ENCODE measurements at regions not wholly inside any gene's neighbourhood (a gene's known extent, or its start where the extent isn't known, plus 50 kb on each side); places are given as distances from the start of the nearest gene placed in this dataset.
A peak's percentile ranks its signal among the peaks of the same experiment; 100 is the strongest.
"Not testable (repeated sequence)": the region's sequence is repeated elsewhere in the genome, so short reads cannot be mapped to it uniquely, and the experiment has no call there.

- no peak for DNase-seq
These were observed 115.8 kb downstream of the MPP7 start for GRCh38 chr10:28186887-28187578.

GRCh38 chr10:28186461-28186860, 116.4 kb downstream of the MPP7 start:
- no peak for DNase-seq

GRCh38 chr10:28184810-28185209, 118.1 kb downstream of the MPP7 start:
- DNase-seq: no peak

GRCh38 chr10:28181478-28182096, 121.3 kb downstream of the MPP7 start:
- DNase-seq: peak; percentile 75

- no peak for DNase-seq
These were observed 122.2 kb downstream of the MPP7 start for GRCh38 chr10:28180654-28181053.

GRCh38 chr10:28179743-28180099, 123.1 kb downstream of the MPP7 start:
- no peak for DNase-seq

GRCh38 chr10:28179006-28179742, 123.7 kb downstream of the MPP7 start:
- peak; percentile 63 for DNase-seq

GRCh38 chr10:28177944-28178637, 124.8 kb downstream of the MPP7 start:
- no peak for DNase-seq

- not testable (repeated sequence) for DNase-seq
These were observed 126.4 kb downstream of the MPP7 start for GRCh38 chr10:28176498-28176897.

- DNase-seq: no peak
These were observed 130.6 kb downstream of the MPP7 start for GRCh38 chr10:28172223-28172610.

GRCh38 chr10:28171468-28172222, 131.2 kb downstream of the MPP7 start:
- DNase-seq: peak; percentile 10

GRCh38 chr10:28169525-28169924, 133.3 kb downstream of the MPP7 start:
- DNase-seq: no peak

GRCh38 chr10:28160866-28161405, 141.9 kb downstream of the MPP7 start:
- DNase-seq: no peak

- no peak for DNase-seq
These were observed 145.5 kb downstream of the MPP7 start for GRCh38 chr10:28157379-28157778.

GRCh38 chr10:28155726-28156125, 147.1 kb downstream of the MPP7 start:
- no peak for DNase-seq

- no peak for DNase-seq
These were observed 151.2 kb downstream of the MPP7 start for GRCh38 chr10:28151636-28152035.

GRCh38 chr10:28149746-28150145, 150.9 kb upstream of the ODAD2 start:
- no peak for DNase-seq

GRCh38 chr10:28147706-28148105, 148.8 kb upstream of the ODAD2 start:
- no peak for DNase-seq

GRCh38 chr10:28139138-28139537, 140.3 kb upstream of the ODAD2 start:
- peak; percentile 12 for DNase-seq

- DNase-seq: peak; percentile 87
These were observed 139.3 kb upstream of the ODAD2 start for GRCh38 chr10:28137907-28138880.

GRCh38 chr10:28135258-28135657, 136.4 kb upstream of the ODAD2 start:
- DNase-seq: no peak
